HG03439 (cell line): ENCODE measurements at regions not wholly inside any gene's neighbourhood (a gene's known extent, or its start where the extent isn't known, plus 50 kb on each side); places are given as distances from the start of the nearest gene placed in this dataset.
"Not testable (repeated sequence)": the region's sequence is repeated elsewhere in the genome, so short reads cannot be mapped to it uniquely, and the experiment has no call there.

Experiments
- ATAC-seq: cut with Tn5 transposase; IDR thresholded peaks from one replicate; pipeline ENCODE4 v1.9.1; 2021; ENCODE audit warnings: mild to moderate bottlenecking, moderate library complexity; ENCODE audit not compliant: unreplicated experiment

- ATAC-seq: no peak
Measured at GRCh38 chr2:185245806-185246205, 492.8 kb upstream of the FSIP2 start.

DNA sequence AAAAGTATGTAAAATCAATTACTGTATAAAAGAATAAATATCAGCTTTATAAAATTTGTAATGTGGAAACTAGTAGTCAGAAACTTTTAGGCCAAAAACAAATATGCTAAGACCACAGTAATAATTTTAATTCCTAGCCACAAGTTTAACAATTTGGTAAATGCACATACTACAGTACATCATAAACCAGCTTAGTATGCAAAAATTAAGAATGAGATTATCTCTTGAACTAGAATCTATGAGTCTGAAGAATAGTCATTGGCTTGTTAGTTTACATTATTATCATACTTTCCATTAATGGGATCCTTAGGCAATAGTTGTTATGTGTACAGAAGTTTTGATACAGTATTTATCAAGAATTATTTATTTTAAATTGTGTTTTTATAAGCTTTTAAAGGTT lies 491.9 kb upstream of the FSIP2 start:
- ATAC-seq: no peak

GRCh38 chr2:185255566-185255965 lies 483.0 kb upstream of the FSIP2 start:
- no peak for ATAC-seq

DNA sequence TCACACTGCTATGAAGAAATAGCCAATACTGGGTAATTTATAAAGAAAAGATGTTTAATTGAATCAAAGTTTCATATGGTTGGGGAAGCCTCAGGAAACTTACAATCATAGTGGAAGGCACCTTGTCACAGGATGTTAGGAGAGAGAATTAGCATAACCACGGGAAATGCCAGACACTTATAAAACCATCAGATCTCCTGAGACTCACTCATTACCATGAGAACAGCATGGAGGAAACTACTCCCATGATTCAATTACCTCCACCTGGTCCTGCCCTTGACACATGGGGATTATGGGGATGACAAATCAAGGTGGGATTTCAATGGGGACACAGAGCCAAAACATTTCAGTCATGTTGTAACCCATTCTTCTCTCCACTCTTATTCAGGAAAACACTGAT lies 472.9 kb upstream of the FSIP2 start:
- ATAC-seq: no peak

DNA sequence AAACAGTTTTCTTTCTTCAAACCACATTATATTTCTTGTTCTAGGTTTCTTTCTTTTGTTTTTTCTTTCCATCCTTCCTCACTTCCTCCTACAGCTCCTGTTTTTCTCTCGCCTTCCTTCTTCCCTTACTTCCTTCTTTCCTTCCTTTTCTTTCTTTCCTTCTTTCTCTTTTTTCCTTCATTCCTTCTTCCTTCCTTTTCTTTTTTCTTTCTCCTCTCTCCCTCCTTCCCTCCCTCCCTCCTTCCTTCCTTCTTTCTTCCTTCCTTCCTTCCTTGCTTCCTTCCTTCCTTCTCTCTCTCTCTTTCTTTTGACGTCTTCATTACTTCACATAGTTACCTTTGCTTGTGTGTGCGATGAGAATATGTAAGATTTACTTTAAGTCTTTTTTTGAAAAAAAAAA lies 470.0 kb upstream of the FSIP2 start:
- ATAC-seq: no peak

GRCh38 chr2:185274718-185275484 lies 463.7 kb upstream of the FSIP2 start:
- no peak for ATAC-seq

DNA sequence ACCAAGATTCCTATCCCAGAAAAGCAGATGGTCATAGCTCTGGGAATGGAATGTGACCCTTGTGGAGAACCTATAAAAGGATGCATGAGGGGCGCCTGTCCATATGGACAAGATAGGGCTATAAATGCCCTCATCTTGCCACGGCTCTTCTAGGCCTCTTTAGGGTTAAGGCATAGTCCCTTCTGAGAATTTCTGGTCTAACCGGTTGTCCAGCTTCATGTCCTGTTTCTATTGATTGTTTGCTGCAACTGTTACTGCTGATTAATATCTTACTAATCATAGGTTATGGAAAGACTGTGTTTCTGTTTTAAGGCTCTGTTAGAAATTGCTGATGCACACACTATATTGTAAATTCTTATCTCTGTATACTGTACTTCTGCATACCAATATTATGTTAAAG lies 462.6 kb upstream of the FSIP2 start:
- ATAC-seq: not testable (repeated sequence)

- ATAC-seq: no peak
Measured at GRCh38 chr2:185278761-185279160, 459.8 kb upstream of the FSIP2 start.

DNA sequence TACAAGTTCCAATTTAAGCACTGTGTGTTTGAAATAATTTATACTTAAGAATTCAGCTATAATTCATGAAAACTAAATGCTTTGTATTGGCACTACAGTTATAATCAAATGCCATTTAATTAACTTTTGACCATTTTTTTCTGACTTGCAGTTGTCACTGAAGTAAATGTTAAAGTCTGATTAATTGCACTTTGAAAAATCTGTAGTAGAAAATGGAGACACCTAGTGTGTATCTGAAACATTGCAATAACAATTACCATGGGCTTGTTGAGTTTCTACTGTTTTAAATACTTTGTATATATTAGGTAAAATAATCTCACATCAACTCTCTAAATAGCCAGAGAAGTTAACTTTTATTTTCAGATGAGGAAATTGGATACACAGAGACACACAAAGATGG lies 458.6 kb upstream of the FSIP2 start:
- ATAC-seq: no peak

DNA sequence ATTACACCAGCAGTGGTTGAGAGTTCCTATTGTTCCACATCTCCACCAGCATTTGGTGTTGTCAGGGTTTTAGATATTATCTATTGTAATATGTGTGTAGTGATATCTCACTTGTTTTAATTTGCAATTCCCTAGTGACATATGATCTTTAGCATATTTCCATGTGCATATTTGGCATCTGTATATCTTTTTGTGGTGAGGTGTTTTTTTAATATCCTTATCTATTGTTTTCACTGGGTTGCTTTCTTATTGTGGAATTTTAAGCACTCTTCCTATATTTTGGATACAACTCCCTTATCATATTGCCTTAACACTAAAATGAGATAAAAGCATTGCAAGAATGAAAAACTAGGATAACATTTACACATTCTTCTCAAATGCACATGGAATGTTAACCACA lies 453.9 kb upstream of the FSIP2 start:
- ATAC-seq: no peak

GRCh38 chr2:185290012-185290411 lies 448.6 kb upstream of the FSIP2 start:
- not testable (repeated sequence) for ATAC-seq

- peak; percentile 96 for ATAC-seq
Measured at GRCh38 chr2:185291035-185291647, 447.5 kb upstream of the FSIP2 start.

DNA sequence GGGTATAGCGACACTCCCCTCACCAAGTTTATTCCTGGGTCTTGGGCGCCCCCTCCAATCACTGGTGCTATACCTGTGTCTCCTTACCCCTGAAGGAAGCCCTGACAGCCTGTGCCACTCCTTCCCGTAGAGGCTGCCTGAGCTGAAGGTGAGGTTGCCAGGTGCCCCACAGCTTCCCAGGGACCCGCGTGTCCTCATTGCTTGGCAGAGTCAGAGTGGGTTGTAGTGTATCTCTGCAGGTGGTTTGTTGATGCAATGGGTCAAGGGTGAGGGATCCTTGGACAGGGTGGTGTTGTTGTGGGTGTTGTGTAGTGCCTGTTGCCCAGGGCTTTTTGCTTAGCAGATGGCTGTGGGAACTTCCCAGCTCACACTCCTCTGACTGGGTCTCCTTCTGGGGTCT lies 438.7 kb upstream of the FSIP2 start:
- ATAC-seq: no peak

- ATAC-seq: no peak
Measured at GRCh38 chr2:185306119-185306518, 432.5 kb upstream of the FSIP2 start.

DNA sequence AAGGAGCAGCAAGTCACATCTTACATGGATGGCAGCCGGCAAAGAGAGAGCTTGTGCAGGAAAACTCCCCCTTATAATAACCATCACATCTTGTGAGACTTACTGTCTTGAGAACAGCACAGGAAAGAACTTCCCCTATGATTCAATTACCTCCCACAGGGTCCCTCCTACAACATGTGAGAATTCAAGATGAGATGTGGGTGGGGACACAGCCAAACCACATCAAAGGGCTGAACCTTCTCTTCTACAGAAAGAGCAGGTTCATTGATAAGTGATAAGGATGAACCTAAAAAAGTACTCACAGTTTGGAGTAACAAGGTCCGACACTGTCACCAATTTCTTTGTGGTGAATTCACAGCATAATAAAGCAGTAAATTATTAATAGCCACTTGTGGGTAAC lies 422.2 kb upstream of the FSIP2 start:
- ATAC-seq: no peak

DNA sequence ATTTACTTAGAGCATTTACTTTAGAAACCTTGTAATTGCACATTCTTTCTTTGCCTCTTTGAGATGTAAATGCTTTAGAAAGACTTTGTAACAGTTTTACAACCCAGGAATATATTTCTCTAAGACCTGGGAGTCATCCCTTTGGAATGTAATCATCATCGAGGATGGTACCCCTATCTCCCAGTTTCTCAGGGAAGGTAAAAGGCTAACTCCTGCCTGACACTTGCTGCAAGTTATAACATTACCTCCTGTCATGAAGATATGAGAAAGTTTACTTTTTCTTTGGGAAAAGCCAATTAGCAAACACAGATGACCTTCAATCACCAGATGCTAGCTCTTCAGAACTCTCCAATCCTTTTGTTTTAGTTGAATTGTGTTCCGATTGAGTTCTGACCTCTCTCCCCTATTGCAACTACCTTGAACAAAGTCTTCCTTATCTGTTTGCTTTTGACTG lies 420.3 kb upstream of the FSIP2 start:
- ATAC-seq: no peak

DNA sequence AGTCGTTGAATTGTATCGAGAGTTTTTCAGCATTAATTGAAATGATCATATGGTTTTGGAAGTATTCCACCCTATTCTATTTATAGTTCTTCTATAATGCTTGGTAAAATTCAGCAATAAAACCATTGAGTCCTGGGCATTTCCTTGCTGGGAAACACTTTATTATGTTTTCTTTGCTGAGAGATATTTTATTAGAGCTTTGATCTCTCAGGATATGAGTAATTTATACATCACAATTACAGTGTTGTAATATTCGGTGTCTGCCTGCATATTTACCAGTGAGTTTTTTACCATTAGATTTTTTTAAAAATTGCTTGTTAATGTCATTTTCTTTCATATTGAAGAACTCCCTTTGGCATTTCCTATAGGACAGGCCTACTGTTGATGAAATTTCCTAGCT lies 402.7 kb upstream of the FSIP2 start:
- no peak for ATAC-seq

GRCh38 chr2:185337033-185337432 lies 401.6 kb upstream of the FSIP2 start:
- ATAC-seq: no peak

GRCh38 chr2:185338104-185338503 lies 400.5 kb upstream of the FSIP2 start:
- ATAC-seq: no peak

DNA sequence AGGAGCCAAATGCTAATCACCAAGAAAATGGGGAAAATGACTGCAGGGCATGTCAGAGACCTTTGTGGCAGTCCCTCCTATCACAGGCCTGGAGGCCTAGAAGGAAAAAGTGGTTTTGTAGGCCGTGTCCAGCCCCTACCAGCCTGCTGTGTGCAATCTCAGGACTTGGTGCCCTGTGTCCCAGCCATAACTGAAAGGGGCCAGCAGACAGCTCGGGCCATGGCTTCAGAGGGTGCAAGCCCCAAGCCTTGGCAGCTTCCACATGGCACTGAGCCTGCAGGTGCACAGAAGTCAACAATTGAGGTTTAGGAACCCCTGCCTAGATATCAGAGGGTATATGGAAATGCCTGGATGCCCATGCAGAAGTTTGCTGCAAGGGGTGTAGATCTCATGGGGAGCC lies 391.2 kb upstream of the FSIP2 start:
- ATAC-seq: no peak

GRCh38 chr2:185360776-185361175 lies 377.8 kb upstream of the FSIP2 start:
- no peak for ATAC-seq

GRCh38 chr2:185372188-185372587 lies 366.4 kb upstream of the FSIP2 start:
- ATAC-seq: no peak

- no peak for ATAC-seq
Measured at GRCh38 chr2:185373229-185373628, 365.4 kb upstream of the FSIP2 start.
